ENCODE measurements at regions not wholly inside any gene's neighbourhood (a gene's known extent, or its start where the extent isn't known, plus 50 kb on each side); places are given as distances from the start of the nearest gene placed in this dataset.

GRCh38 chr20:62551407-62552323 is 75.9 kb upstream of the GATA5 start:
- ATAC-seq (ENCODE audit: low FRiP score) (no peak), DNase-seq (ENCODE audit: low spot score) (no peak)
- no peak for TF ChIP-seq CTCF (IDR thresholded peaks at IDR 0.05)

GRCh38 chr20:62552613-62553012 is 76.8 kb upstream of the GATA5 start:
- TF ChIP-seq CTCF (IDR thresholded peaks at IDR 0.05): no peak
- no peak for ATAC-seq (ENCODE audit: low FRiP score)
- DNase-seq (ENCODE audit: low spot score): no peak

- no peak for ATAC-seq (ENCODE audit: low FRiP score)
Measured at GRCh38 chr20:62553136-62553837, 77.5 kb upstream of the GATA5 start.

GRCh38 chr20:62553838-62554161 is 78.0 kb upstream of the GATA5 start:
- DNase-seq (ENCODE audit: low spot score) (no peak), ATAC-seq (ENCODE audit: low FRiP score) (no peak)
- TF ChIP-seq CTCF (IDR thresholded peaks at IDR 0.05): no peak

More at GRCh38 chr20:62553136-62553837, 77.5 kb upstream of the GATA5 start:
- TF ChIP-seq CTCF (IDR thresholded peaks at IDR 0.05): no peak
- DNase-seq (ENCODE audit: low spot score): no peak

- DNase-seq (ENCODE audit: low spot score): no peak
- no peak for ATAC-seq (ENCODE audit: low FRiP score)
- no peak for TF ChIP-seq CTCF (IDR thresholded peaks at IDR 0.05)
Measured at GRCh38 chr20:62554214-62554897, 78.6 kb upstream of the GATA5 start.

- no peak for TF ChIP-seq CTCF (IDR thresholded peaks at IDR 0.05)
- DNase-seq (ENCODE audit: low spot score): no peak
- no peak for ATAC-seq (ENCODE audit: low FRiP score)
Measured at GRCh38 chr20:62554898-62555641, 79.3 kb upstream of the GATA5 start.
